Calu3 (cell line): ENCODE measurements at regions not wholly inside any gene's neighbourhood (a gene's known extent, or its start where the extent isn't known, plus 50 kb on each side); places are given as distances from the start of the nearest gene placed in this dataset.

ENCODE experiments used
- BruUV-seq: library from RNA; stranded (reverse); fragments of 400-500 nt; replicated peaks from 2 replicates; lab custom pipeline; 2021; lab: Mats Ljungman, UMichigan
- CTCF ChIA-PET: fragments of 300-600 bp; sonication (Branson Sonifier 250); formaldehyde crosslinking; loops from one replicate; lab custom pipeline; 2022; ENCODE audit warnings: antibody characterized with exemption; lab: Charles Lee
- DNase-seq: peaks from one replicate; pipeline ENCODE4 v3.0.0; 2022
- H3K27ac Mint-ChIP-seq: one replicate; pipeline ENCODE4 v1.8.0; 2022; ENCODE audit warnings: mixed read lengths; ENCODE audit not compliant: unreplicated experiment
- H3K27me3 Mint-ChIP-seq: one replicate; pipeline ENCODE4 v1.8.0; 2022; ENCODE audit warnings: mixed read lengths; ENCODE audit not compliant: unreplicated experiment
- H3K36me3 Mint-ChIP-seq: one replicate; pipeline ENCODE4 v1.8.0; 2022; ENCODE audit warnings: mild to moderate bottlenecking, moderate library complexity, mixed read lengths; ENCODE audit not compliant: insufficient read depth, unreplicated experiment
- H3K4me1 Mint-ChIP-seq: one replicate; pipeline ENCODE4 v1.8.0; 2022; ENCODE audit warnings: mild to moderate bottlenecking, low read depth, mixed read lengths; ENCODE audit not compliant: unreplicated experiment
- H3K4me3 Mint-ChIP-seq: one replicate; pipeline ENCODE4 v1.8.0; 2022; ENCODE audit warnings: mild to moderate bottlenecking, low read depth, moderate library complexity, mixed read lengths; ENCODE audit not compliant: unreplicated experiment
- H3K9me3 Mint-ChIP-seq: one replicate; pipeline ENCODE4 v1.8.0; 2022; ENCODE audit warnings: low read depth, mixed read lengths; ENCODE audit not compliant: unreplicated experiment
- CTCF ChIP-seq: fragments of 200-600 bp; IDR thresholded peaks from one replicate; pipeline ENCODE4 v1.8.0; 2022; ENCODE audit warnings: antibody characterized with exemption; ENCODE audit not compliant: unreplicated experiment
- intact Hi-C: fragments of 100-400 bp; cut with micrococcal nuclease; formaldehyde crosslinking; loops from one replicate; pipeline ENCODE4 v1.10.0; 2022; ENCODE audit not compliant: unreplicated experiment

- H3K4me3 Mint-ChIP-seq = no peak overlapping the region
- CTCF ChIA-PET = no interaction called here
- no peaks in the 10 kb centered on the region for H3K27me3 Mint-ChIP-seq
- BruUV-seq = no TSS peak
- H3K36me3 Mint-ChIP-seq = no peaks in the 10 kb centered on the region
- DNase-seq = no peak
- intact Hi-C loops = no loop called here
- no peak for TF ChIP-seq CTCF
- no peaks in the 10 kb centered on the region for H3K4me1 Mint-ChIP-seq
- H3K9me3 Mint-ChIP-seq = peaks cover 7% of the 10 kb centered on the region
- H3K27ac Mint-ChIP-seq = no peak overlapping the region
Observed at GRCh38 chr11:15794361-15795150, 561.8 kb downstream of the SOX6 start.

DNA sequence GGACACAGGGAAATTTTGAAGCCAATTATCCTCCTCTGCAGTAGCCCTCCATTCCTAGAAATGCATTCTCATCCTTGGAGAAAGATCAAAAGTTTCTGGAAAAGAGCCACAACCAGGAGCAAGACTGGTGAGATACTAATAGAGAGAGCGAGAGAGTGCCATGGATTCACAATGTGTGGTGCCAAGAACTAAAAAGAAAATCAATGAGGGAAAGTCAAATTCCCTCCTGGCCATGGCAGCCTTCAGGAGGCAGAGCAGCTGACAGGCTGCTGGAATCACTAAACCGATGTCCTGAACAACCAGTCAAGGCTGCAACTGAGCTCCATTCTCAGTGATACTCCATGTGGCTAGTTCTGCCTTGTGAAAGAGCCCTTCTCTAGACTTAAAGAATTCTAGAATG is 561.0 kb downstream of the SOX6 start:
- no peaks in the 10 kb centered on the region for H3K27me3 Mint-ChIP-seq
- TF ChIP-seq CTCF = no peak
- H3K4me1 Mint-ChIP-seq = peaks cover 8% of the 10 kb centered on the region
- BruUV-seq = no TSS peak
- H3K4me3 Mint-ChIP-seq = no peak overlapping the region
- CTCF ChIA-PET = no interaction called here
- no peak overlapping the region for H3K27ac Mint-ChIP-seq
- H3K36me3 Mint-ChIP-seq = no peaks in the 10 kb centered on the region
- no peak for DNase-seq
- intact Hi-C loops = no loop called here
- H3K9me3 Mint-ChIP-seq = peaks cover 7% of the 10 kb centered on the region

DNA sequence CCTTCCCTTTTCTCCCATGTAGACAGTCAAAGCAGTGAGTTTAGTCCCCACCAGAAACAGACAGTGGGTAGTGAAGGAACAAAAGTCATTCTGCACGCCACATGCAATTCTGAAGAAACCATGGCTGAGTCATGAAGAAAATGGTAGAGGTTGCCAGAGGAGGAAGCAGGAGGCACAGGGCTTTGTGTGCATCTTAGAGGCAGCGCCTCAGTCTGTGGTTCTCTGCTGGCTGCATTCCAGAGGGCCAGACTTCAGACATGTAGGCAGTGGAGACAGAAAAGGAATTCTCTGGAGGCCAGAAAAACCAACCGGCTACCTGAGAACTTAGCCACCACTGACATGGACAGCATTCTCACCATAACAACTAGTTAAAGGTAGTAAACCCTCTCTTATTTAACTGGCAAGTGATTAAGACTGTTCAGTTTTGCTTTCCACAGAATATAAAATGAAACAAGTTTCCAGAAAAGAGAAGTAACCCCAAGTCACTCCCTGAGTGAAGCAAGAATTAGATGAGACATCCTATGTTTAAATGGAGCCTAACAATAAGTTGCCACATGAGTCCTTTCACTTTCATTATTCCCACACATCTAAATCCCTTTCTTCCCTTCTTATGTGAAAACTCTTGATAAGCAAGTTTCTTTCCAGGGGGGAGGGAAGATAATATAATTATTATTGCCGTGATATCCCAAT is 556.1 kb downstream of the SOX6 start:
- BruUV-seq = no TSS peak
- Mint-ChIP-seq H3K36me3 (no peaks in the 10 kb centered on the region), H3K4me3 (no peak overlapping the region), H3K9me3 (no peaks in the 10 kb centered on the region), H3K4me1 (peaks cover 17% of the 10 kb centered on the region), H3K27ac (no peak overlapping the region), H3K27me3 (no peaks in the 10 kb centered on the region)
- peak; percentile 43 for DNase-seq
- intact Hi-C loops = no loop called here
- CTCF ChIA-PET = no interaction called here
- no peak for TF ChIP-seq CTCF

GRCh38 chr11:15801126-15801525 is 555.2 kb downstream of the SOX6 start:
- no peaks in the 10 kb centered on the region for H3K27me3 Mint-ChIP-seq
- TF ChIP-seq CTCF = no peak
- no TSS peak for BruUV-seq
- no peaks in the 10 kb centered on the region for H3K36me3 Mint-ChIP-seq
- no peaks in the 10 kb centered on the region for H3K9me3 Mint-ChIP-seq
- CTCF ChIA-PET = no interaction called here
- peaks cover 17% of the 10 kb centered on the region for H3K4me1 Mint-ChIP-seq
- no peak for DNase-seq
- intact Hi-C loops = no loop called here
- H3K4me3 Mint-ChIP-seq = no peak overlapping the region
- no peak overlapping the region for H3K27ac Mint-ChIP-seq
